ENCODE measurements at regions not wholly inside any gene's neighbourhood (a gene's known extent, or its start where the extent isn't known, plus 50 kb on each side); places are given as distances from the start of the nearest gene placed in this dataset.

GRCh38 chr3:74409066-74409465 lies 205.4 kb downstream of the CNTN3 start:
- no peak overlapping the region for H4K91ac ChIP-seq (ENCODE audit: insufficient read length, low read depth, low read length)
- Mint-ChIP-seq H3K4me3 (no peak overlapping the region), H3K27ac (no peak overlapping the region), H3K36me3 (ENCODE audit: insufficient read depth in 1 of 3, low read depth in 3 of 3) (no peaks in the 10 kb centered on the region), H3K4me1 (peaks cover 9 to 11% of the 10 kb centered on the region in 2 experiments), H3K9me3 (no peaks in the 10 kb centered on the region), H3K27me3 (ENCODE audit: low read depth) (no peaks in the 10 kb centered on the region)
- no peak overlapping the region for H3T11ph ChIP-seq (ENCODE audit: low read length)
- no peak overlapping the region for H3K18ac ChIP-seq (ENCODE audit: insufficient read length, low read depth, low read length)
- no peaks in the 10 kb centered on the region for H4K20me1 ChIP-seq (ENCODE audit: control insufficient read depth, insufficient read depth, insufficient read length)
- H2BK12ac ChIP-seq (ENCODE audit: insufficient read length, low read depth, low read length), result no peak overlapping the region
- no peaks in the 10 kb centered on the region for H3K79me2 ChIP-seq (ENCODE audit: insufficient read depth, low read length)
- no peak overlapping the region for H3K9ac ChIP-seq (ENCODE audit: extremely low read depth, insufficient read length, low read length)
- no peak overlapping the region for H2BK15ac ChIP-seq (ENCODE audit: low read depth, low read length)
- H3K23ac ChIP-seq (ENCODE audit: insufficient read length, low read depth, low read length), result no peak overlapping the region
- no peak overlapping the region for H2BK20ac ChIP-seq (ENCODE audit: low read depth, low read length, poor library complexity, severe bottlenecking)
- H3K79me1 ChIP-seq (ENCODE audit: insufficient read depth, low read depth, low read length, poor library complexity, severe bottlenecking), result no peaks in the 10 kb centered on the region
- no peak overlapping the region for H4K8ac ChIP-seq (replicated peaks; ENCODE audit: insufficient read length, low read depth, low read length)
- H3K56ac ChIP-seq (ENCODE audit: insufficient read length, low read depth, low read length), result no peak overlapping the region
- H2AK5ac ChIP-seq (ENCODE audit: insufficient read length, low read length), result no peak overlapping the region
- no peak overlapping the region for H3K4ac ChIP-seq (ENCODE audit: low read depth, low read length)
- H2BK120ac ChIP-seq (ENCODE audit: low read depth, low read length, poor library complexity, severe bottlenecking), result no peak overlapping the region
- H4K5ac ChIP-seq (ENCODE audit: insufficient read length, low read depth, low read length), result no peak overlapping the region
- H3K14ac ChIP-seq (ENCODE audit: insufficient read depth, low read length), result no peak overlapping the region
- H2AFZ ChIP-seq (ENCODE audit: low read length), result no peak overlapping the region
- H3K23me2 ChIP-seq (ENCODE audit: insufficient read length, low read depth, low read length, poor library complexity, severe bottlenecking), result no peaks in the 10 kb centered on the region
- DNase-seq, result no peak
- no peaks in the 10 kb centered on the region for H3K27me3 ChIP-seq (ENCODE audit: insufficient read depth, low read length)
- H3K27ac ChIP-seq (ENCODE audit: insufficient read length, low read depth, low read length), result no peak overlapping the region
- no peak overlapping the region for H3K4me2 ChIP-seq (ENCODE audit: insufficient read depth, insufficient read length, low read length)
- H3K9me3 ChIP-seq (ENCODE audit: control insufficient read depth, low read depth, low read length), result no peaks in the 10 kb centered on the region
- H3K4me1 ChIP-seq (ENCODE audit: insufficient read depth, low read length), result no peaks in the 10 kb centered on the region
- no peak for TF ChIP-seq CTCF (conservative IDR thresholded peaks at IDR 0.05)
- no peak overlapping the region for H2BK5ac ChIP-seq (ENCODE audit: insufficient read length, low read length)

Measured in H9 (cell line).